Caco-2 (cell line): ENCODE measurements at regions not wholly inside any gene's neighbourhood (a gene's known extent, or its start where the extent isn't known, plus 50 kb on each side); places are given as distances from the start of the nearest gene placed in this dataset.

Experiments
- BruUV-seq: library from RNA; stranded (reverse); fragments of 400-500 nt; replicated peaks from 2 replicates; lab custom pipeline; 2021; lab: Mats Ljungman, UMichigan
- CTCF ChIA-PET: fragments of 300-600 bp; sonication (Branson Sonifier 250); formaldehyde crosslinking; loops from one replicate; lab custom pipeline; 2022; ENCODE audit warnings: antibody characterized with exemption; lab: Charles Lee
- POLR2A ChIA-PET: fragments of 300-600 bp; sonication (Branson Sonifier 250); formaldehyde crosslinking; loops from one replicate; lab custom pipeline; 2022; ENCODE audit warnings: antibody characterized with exemption; lab: Charles Lee
- DNase-seq, 2 experiments: peaks; one replicate each; pipeline versions ENCODE4 v3.0.0 to v3.0.0-alpha.2; 2020 to 2022
- H3K27me3 ChIP-seq: replicated peaks from 2 replicates; pipeline ENCODE4 v1.6.0; 2011; ENCODE audit warnings: low read length; ENCODE audit not compliant: control insufficient read depth, insufficient read depth
- H3K36me3 ChIP-seq: 2 replicates; pipeline ENCODE4 v1.5.1; 2011; ENCODE audit warnings: low read length; ENCODE audit not compliant: control insufficient read depth, insufficient read depth
- H3K4me1 ChIP-seq: fragments of 250-450 bp; sonication (Bioruptor Pico); 2 replicates; pipeline ENCODE4 v1.5.1; 2020; ENCODE audit warnings: mild to moderate bottlenecking
- H3K4me3 ChIP-seq: 2 replicates; pipeline ENCODE4 v1.5.1; 2011; ENCODE audit warnings: low read depth, mild to moderate bottlenecking, control low read depth, low read length
- H3K9me3 ChIP-seq: fragments of 250-450 bp; sonication (Bioruptor Pico); 2 replicates; pipeline ENCODE4 v1.5.1; 2020; ENCODE audit warnings: mild to moderate bottlenecking, moderate library complexity
- H3K27ac Mint-ChIP-seq: one replicate; pipeline ENCODE4 v1.8.0; 2022; ENCODE audit warnings: mixed read lengths; ENCODE audit not compliant: unreplicated experiment
- H3K27me3 Mint-ChIP-seq: one replicate; pipeline ENCODE4 v1.8.0; 2022; ENCODE audit warnings: mixed read lengths; ENCODE audit not compliant: insufficient read depth, unreplicated experiment
- H3K36me3 Mint-ChIP-seq: one replicate; pipeline ENCODE4 v1.8.0; 2022; ENCODE audit warnings: mild to moderate bottlenecking, mixed read lengths; ENCODE audit not compliant: insufficient read depth, unreplicated experiment
- H3K4me1 Mint-ChIP-seq: one replicate; pipeline ENCODE4 v1.8.0; 2022; ENCODE audit warnings: low read depth, mixed read lengths; ENCODE audit not compliant: unreplicated experiment
- H3K4me3 Mint-ChIP-seq: one replicate; pipeline ENCODE4 v1.8.0; 2022; ENCODE audit warnings: mild to moderate bottlenecking, moderate library complexity, mixed read lengths; ENCODE audit not compliant: unreplicated experiment
- H3K9me3 Mint-ChIP-seq: one replicate; pipeline ENCODE4 v1.8.0; 2022; ENCODE audit warnings: mixed read lengths; ENCODE audit not compliant: unreplicated experiment
- intact Hi-C: fragments of 100-400 bp; cut with micrococcal nuclease; formaldehyde crosslinking; loops from one replicate; pipeline ENCODE4 v1.10.0; 2022; ENCODE audit not compliant: unreplicated experiment
- TF ChIP-seq, protein P1 (sequence below), 2 experiments: fragments of 200-600 bp in 1 of 2; IDR thresholded peaks; 1 replicate in 1 of 2; 2 replicates in 1 of 2; pipeline versions ENCODE4 v1.5.1 to v1.8.0; 2011 to 2022; ENCODE audit warnings: antibody characterized with exemption in 1 of 2, control low read depth in 1 of 2, inconsistent platforms in 1 of 2, low read depth in 1 of 2, low read length in 1 of 2, mild to moderate bottlenecking in 1 of 2, moderate library complexity in 1 of 2; ENCODE audit not compliant: insufficient read depth in 1 of 2, severe bottlenecking in 1 of 2, unreplicated experiment in 1 of 2

- Histone ChIP-seq H3K4me1 (no peaks in the 10 kb centered on the region), H3K27me3 (no peaks in the 10 kb centered on the region), H3K36me3 (no peaks in the 10 kb centered on the region), H3K9me3 (no peaks in the 10 kb centered on the region), H3K4me3 (no peak overlapping the region)
- Mint-ChIP-seq H3K36me3 (no peaks in the 10 kb centered on the region), H3K27ac (no peak overlapping the region), H3K4me1 (no peaks in the 10 kb centered on the region), H3K4me3 (no peak overlapping the region), H3K27me3 (peaks cover 2% of the 10 kb centered on the region), H3K9me3 (peaks cover 17% of the 10 kb centered on the region)
- no peak for DNase-seq
- ChIA-PET POLR2A (no interaction called here), CTCF (no interaction called here)
- no TSS peak for BruUV-seq
- intact Hi-C loops = no loop called here
- TF ChIP-seq, protein P1, sequence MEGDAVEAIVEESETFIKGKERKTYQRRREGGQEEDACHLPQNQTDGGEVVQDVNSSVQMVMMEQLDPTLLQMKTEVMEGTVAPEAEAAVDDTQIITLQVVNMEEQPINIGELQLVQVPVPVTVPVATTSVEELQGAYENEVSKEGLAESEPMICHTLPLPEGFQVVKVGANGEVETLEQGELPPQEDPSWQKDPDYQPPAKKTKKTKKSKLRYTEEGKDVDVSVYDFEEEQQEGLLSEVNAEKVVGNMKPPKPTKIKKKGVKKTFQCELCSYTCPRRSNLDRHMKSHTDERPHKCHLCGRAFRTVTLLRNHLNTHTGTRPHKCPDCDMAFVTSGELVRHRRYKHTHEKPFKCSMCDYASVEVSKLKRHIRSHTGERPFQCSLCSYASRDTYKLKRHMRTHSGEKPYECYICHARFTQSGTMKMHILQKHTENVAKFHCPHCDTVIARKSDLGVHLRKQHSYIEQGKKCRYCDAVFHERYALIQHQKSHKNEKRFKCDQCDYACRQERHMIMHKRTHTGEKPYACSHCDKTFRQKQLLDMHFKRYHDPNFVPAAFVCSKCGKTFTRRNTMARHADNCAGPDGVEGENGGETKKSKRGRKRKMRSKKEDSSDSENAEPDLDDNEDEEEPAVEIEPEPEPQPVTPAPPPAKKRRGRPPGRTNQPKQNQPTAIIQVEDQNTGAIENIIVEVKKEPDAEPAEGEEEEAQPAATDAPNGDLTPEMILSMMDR (IDR thresholded peaks at IDR 0.05; ENCODE audit: insufficient read depth in 1 of 2, low read depth in 1 of 2, low read length in 1 of 2, severe bottlenecking in 1 of 2, unreplicated experiment in 1 of 2) = no peak
Observed at GRCh38 chr10:130761032-130761575, 550.4 kb downstream of the TCERG1L start.

DNA sequence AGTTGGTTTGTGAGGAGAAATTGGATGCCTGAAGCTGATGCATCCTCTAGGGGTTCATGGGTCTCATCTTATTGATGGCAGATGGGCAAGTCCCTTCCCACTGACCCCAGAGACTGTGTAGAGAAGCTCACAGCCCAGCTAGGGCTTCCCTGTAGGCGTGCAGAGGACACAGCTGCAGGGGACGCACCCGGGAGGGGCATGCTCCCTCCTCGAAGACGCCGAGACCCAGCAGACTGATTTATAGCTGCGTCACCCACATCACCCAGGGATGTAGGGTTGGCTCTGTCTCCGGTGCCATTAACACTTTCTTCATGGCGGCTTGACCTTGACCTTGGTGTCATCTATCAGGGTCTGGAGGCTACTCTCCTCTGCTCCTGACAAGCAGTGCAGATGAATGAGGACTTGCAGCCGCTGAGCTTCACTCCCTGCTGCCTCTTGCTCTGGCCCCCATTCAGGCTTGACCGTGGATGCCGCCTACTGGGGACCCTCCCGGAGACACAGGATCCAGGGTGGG lies 549.7 kb downstream of the TCERG1L start:
- Mint-ChIP-seq H3K27ac (no peak overlapping the region), H3K9me3 (peaks cover 20% of the 10 kb centered on the region), H3K4me1 (no peaks in the 10 kb centered on the region), H3K27me3 (peaks cover 2% of the 10 kb centered on the region), H3K36me3 (no peaks in the 10 kb centered on the region), H3K4me3 (no peak overlapping the region)
- BruUV-seq = no TSS peak
- no peak overlapping the region for H3K4me3 ChIP-seq
- CTCF ChIA-PET = no interaction called here
- TF ChIP-seq, protein P1 (IDR thresholded peaks at IDR 0.05; ENCODE audit: insufficient read depth in 1 of 2, low read depth in 1 of 2, low read length in 1 of 2, severe bottlenecking in 1 of 2, unreplicated experiment in 1 of 2) = no peak
- intact Hi-C loops = no loop called here
- POLR2A ChIA-PET = no interaction called here
- H3K4me1 ChIP-seq = no peaks in the 10 kb centered on the region
- DNase-seq = no peak
- H3K36me3 ChIP-seq = no peaks in the 10 kb centered on the region
- no peaks in the 10 kb centered on the region for H3K9me3 ChIP-seq
- H3K27me3 ChIP-seq = no peaks in the 10 kb centered on the region

- H3K27ac Mint-ChIP-seq = no peak overlapping the region
- DNase-seq = no peak
- CTCF ChIA-PET = no interaction called here
- no TSS peak for BruUV-seq
- peaks cover 2% of the 10 kb centered on the region for H3K27me3 Mint-ChIP-seq
- no peaks in the 10 kb centered on the region for H3K9me3 ChIP-seq
- POLR2A ChIA-PET = no interaction called here
- no peaks in the 10 kb centered on the region for H3K4me1 ChIP-seq
- H3K9me3 Mint-ChIP-seq = peaks cover 20% of the 10 kb centered on the region
- H3K4me3 Mint-ChIP-seq = no peak overlapping the region
- no peaks in the 10 kb centered on the region for H3K4me1 Mint-ChIP-seq
- H3K27me3 ChIP-seq = no peaks in the 10 kb centered on the region
- H3K36me3 ChIP-seq = no peaks in the 10 kb centered on the region
- TF ChIP-seq, protein P1 (IDR thresholded peaks at IDR 0.05; ENCODE audit: insufficient read depth in 1 of 2, low read depth in 1 of 2, low read length in 1 of 2, severe bottlenecking in 1 of 2, unreplicated experiment in 1 of 2) = no peak
- no peak overlapping the region for H3K4me3 ChIP-seq
- intact Hi-C loops = no loop called here
- H3K36me3 Mint-ChIP-seq = no peaks in the 10 kb centered on the region
Observed at GRCh38 chr10:130762491-130762890, 549.0 kb downstream of the TCERG1L start.
